HCT116 (cell line): ENCODE measurements at regions not wholly inside any gene's neighbourhood (a gene's known extent, or its start where the extent isn't known, plus 50 kb on each side); places are given as distances from the start of the nearest gene placed in this dataset.
"Not testable (repeated sequence)": the region's sequence is repeated elsewhere in the genome, so short reads cannot be mapped to it uniquely, and the experiment has no call there.

Source experiments
- ATAC-seq: fragments of 200-7000 bp; cut with Tn5 transposase; 2 replicates; pipeline ENCODE4 v1.9.1; 2020; ENCODE audit warnings: mild to moderate bottlenecking, moderate library complexity
- BruUV-seq: library from RNA; stranded (reverse); fragments of 400-500 nt; replicated peaks from 2 replicates; lab custom pipeline; 2021; lab: Mats Ljungman, UMichigan
- CTCF ChIA-PET: fragments of 300-600 bp; sonication (Branson Sonifier 250); formaldehyde crosslinking; loops from one replicate; lab custom pipeline; 2021; ENCODE audit warnings: antibody characterized with exemption; lab: Charles Lee
- POLR2A ChIA-PET: fragments of 300-600, 350-600 bp; sonication (Branson Sonifier 250); formaldehyde crosslinking; loops from one replicate; lab custom pipeline; 2021; ENCODE audit warnings: antibody characterized with exemption; lab: Charles Lee
- RAD21 ChIA-PET, 2 experiments: fragments of 300-600 bp; sonication (Branson Sonifier 250); formaldehyde crosslinking; loops; one replicate each; lab custom pipeline; 2023; ENCODE audit warnings: low total read pairs in 2 of 2; ENCODE audit not compliant: uncharacterized antibody in 2 of 2, unreplicated experiment in 2 of 2, low non-redundant PET in 1 of 2; lab: Charles Lee
- DNase-seq: peaks from one replicate; pipeline ENCODE4 v3.0.0-alpha.2; 2010; ENCODE audit warnings: low read depth, low spot score
- H2AFZ ChIP-seq: fragments of 200-600 bp; shearing (Covaris generic), sonication (generic); 2 replicates; pipeline ENCODE4 v1.6.1; 2017; ENCODE audit warnings: low read depth, mixed run types, mixed read lengths, antibody characterized with exemption, low read length; ENCODE audit not compliant: poor library complexity, severe bottlenecking
- H3K27ac ChIP-seq: 2 replicates; pipeline ENCODE4 v1.5.1; 2012; ENCODE audit warnings: low read depth, low read length
- H3K27me3 ChIP-seq: fragments of 200-600 bp; sonication (generic); 2 replicates; pipeline ENCODE4 v1.6.1; 2016; ENCODE audit warnings: mixed run types, low read length, mixed read lengths; ENCODE audit not compliant: insufficient read depth
- H3K36me3 ChIP-seq, 2 experiments: fragments of 200-500 bp in 1 of 2; fragments of 200-600 bp in 1 of 2; sonication (Bioruptor generic) in 1 of 2; sonication (generic) in 1 of 2; 2 replicates each; pipeline versions ENCODE4 v1.5.1 to v1.6.1; 2014 to 2016; ENCODE audit warnings: low read length in 2 of 2, inconsistent platforms in 1 of 2, mixed read lengths in 1 of 2, mixed run types in 1 of 2; ENCODE audit not compliant: insufficient read depth in 2 of 2, control insufficient read depth in 1 of 2
- H3K4me1 ChIP-seq, 2 experiments: fragments of 200-600 bp in 1 of 2; sonication (generic) in 1 of 2; 2 replicates each; pipeline versions ENCODE4 v1.5.1 to v1.6.1; 2012 to 2017; ENCODE audit warnings: low read length in 2 of 2, inconsistent platforms in 1 of 2, mild to moderate bottlenecking in 1 of 2, mixed read lengths in 1 of 2, mixed run types in 1 of 2, moderate library complexity in 1 of 2; ENCODE audit not compliant: insufficient read depth in 2 of 2, control insufficient read depth in 1 of 2
- H3K4me2 ChIP-seq: fragments of 200-600 bp; sonication (generic); 2 replicates; pipeline ENCODE4 v1.6.1; 2017; ENCODE audit warnings: mixed run types, low read length, mixed read lengths
- H3K4me3 ChIP-seq, 2 experiments: fragments of 200-600 bp in 1 of 2; sonication (generic) in 1 of 2; replicated peaks in 1 of 2; 2 replicates each; pipeline ENCODE4 v1.5.1; 2011 to 2016; ENCODE audit warnings: low read length in 2 of 2, control low read depth in 1 of 2, low read depth in 1 of 2, mild to moderate bottlenecking in 1 of 2, mixed read lengths in 1 of 2, mixed run types in 1 of 2
- H3K79me2 ChIP-seq: fragments of 200-600 bp; sonication (generic); 2 replicates; pipeline ENCODE4 v1.6.1; 2017; ENCODE audit warnings: mild to moderate bottlenecking, mixed run types, low read length, moderate library complexity, mixed read lengths; ENCODE audit not compliant: insufficient read depth
- H3K9ac ChIP-seq: fragments of 200-600 bp; sonication (generic); 2 replicates; pipeline ENCODE4 v1.6.1; 2016; ENCODE audit warnings: low read length, mixed read lengths
- H3K9me2 ChIP-seq: fragments of 200-600 bp; sonication (generic), shearing (Covaris generic); 2 replicates; pipeline ENCODE4 v1.6.1; 2017; ENCODE audit warnings: mixed run types, mild to moderate bottlenecking, moderate library complexity; ENCODE audit not compliant: insufficient read depth
- H3K9me3 ChIP-seq, 2 experiments: fragments of 200-500 bp in 1 of 2; fragments of 200-600 bp in 1 of 2; sonication (Bioruptor generic) in 1 of 2; sonication (generic) in 1 of 2; 2 replicates each; pipeline ENCODE4 v1.6.1; 2014 to 2017; ENCODE audit warnings: low read length in 2 of 2, mixed read lengths in 2 of 2, inconsistent platforms in 1 of 2, low read depth in 1 of 2, mild to moderate bottlenecking in 1 of 2, mixed run types in 1 of 2, moderate library complexity in 1 of 2; ENCODE audit not compliant: control insufficient read depth in 1 of 2, insufficient read depth in 1 of 2
- H4K20me1 ChIP-seq: fragments of 200-600 bp; sonication (generic), shearing (Covaris generic); 2 replicates; pipeline ENCODE4 v1.6.1; 2017; ENCODE audit warnings: mixed run types, mild to moderate bottlenecking, moderate library complexity; ENCODE audit not compliant: insufficient read depth
- intact Hi-C: fragments of 100-400 bp; cut with micrococcal nuclease; formaldehyde crosslinking; loops from 2 replicates; pipeline ENCODE4 v1.10.0; 2022
- TF ChIP-seq, protein P1 (sequence below): IDR thresholded peaks from 2 replicates; pipeline ENCODE4 v1.6.1; 2012; ENCODE audit warnings: low read depth

DNA sequence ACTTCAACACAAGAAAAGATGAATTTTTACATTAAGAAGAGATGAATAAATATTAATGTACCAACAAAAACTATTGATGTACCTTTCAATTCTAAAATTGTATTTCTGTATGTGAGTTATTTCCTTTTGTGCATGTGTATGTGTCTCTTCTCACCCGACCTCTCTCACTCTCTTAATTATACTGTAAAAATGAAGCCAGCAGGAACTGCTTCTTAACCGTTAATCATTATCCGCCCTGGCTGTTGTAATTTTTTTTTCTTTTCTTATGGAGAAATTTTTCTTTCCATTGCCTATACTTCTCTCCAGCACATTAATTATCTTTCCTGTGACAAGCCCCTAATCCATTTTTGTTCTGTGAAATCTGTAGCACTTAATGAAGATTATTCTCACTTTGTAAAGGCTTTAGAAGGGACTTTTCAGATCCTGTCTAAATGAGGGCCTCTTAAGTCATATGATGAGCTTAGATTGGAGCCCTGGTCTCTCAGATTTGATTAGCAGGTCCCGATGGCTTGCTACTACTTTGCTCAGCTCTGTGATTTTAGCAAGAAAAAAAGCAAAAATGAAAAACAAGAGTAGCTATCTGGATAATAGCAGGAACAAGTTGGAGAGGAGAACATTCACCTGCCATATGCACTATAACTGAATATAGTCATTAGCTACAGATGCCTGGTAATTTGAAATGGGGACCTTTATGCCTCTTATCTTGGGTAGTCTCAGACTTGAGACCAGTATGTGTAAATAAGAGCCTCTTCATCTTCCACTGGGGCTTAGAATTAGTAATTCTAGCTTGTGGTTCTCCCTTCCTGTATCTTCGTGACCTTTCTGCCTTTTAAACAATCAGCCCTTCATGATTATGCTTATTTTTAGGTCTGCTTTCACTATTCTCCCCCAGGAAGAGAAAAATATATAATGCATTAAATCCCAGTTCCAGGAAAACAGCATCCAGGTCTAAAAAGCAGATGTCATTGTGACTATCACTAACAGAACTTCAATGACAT lies 80.0 kb upstream of the COL1A2 start:
- Histone ChIP-seq H3K9ac (no peak overlapping the region), H2AFZ (no peak overlapping the region), H3K36me3 (no peaks in the 10 kb centered on the region), H3K4me2 (no peak overlapping the region), H3K27me3 (no peaks in the 10 kb centered on the region), H3K79me2 (no peaks in the 10 kb centered on the region), H3K9me3 (no peaks in the 10 kb centered on the region), H3K27ac (no peak overlapping the region), H3K4me1 (no peaks in the 10 kb centered on the region), H3K9me2 (no peaks in the 10 kb centered on the region), H3K4me3 (no peak overlapping the region), H4K20me1 (no peaks in the 10 kb centered on the region)
- DNase-seq: no peak
- no peak for ATAC-seq
- ChIA-PET CTCF (no interaction called here), POLR2A (no interaction called here), RAD21 (no interaction called here)
- TF ChIP-seq, protein P1, sequence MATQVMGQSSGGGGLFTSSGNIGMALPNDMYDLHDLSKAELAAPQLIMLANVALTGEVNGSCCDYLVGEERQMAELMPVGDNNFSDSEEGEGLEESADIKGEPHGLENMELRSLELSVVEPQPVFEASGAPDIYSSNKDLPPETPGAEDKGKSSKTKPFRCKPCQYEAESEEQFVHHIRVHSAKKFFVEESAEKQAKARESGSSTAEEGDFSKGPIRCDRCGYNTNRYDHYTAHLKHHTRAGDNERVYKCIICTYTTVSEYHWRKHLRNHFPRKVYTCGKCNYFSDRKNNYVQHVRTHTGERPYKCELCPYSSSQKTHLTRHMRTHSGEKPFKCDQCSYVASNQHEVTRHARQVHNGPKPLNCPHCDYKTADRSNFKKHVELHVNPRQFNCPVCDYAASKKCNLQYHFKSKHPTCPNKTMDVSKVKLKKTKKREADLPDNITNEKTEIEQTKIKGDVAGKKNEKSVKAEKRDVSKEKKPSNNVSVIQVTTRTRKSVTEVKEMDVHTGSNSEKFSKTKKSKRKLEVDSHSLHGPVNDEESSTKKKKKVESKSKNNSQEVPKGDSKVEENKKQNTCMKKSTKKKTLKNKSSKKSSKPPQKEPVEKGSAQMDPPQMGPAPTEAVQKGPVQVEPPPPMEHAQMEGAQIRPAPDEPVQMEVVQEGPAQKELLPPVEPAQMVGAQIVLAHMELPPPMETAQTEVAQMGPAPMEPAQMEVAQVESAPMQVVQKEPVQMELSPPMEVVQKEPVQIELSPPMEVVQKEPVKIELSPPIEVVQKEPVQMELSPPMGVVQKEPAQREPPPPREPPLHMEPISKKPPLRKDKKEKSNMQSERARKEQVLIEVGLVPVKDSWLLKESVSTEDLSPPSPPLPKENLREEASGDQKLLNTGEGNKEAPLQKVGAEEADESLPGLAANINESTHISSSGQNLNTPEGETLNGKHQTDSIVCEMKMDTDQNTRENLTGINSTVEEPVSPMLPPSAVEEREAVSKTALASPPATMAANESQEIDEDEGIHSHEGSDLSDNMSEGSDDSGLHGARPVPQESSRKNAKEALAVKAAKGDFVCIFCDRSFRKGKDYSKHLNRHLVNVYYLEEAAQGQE: no peak
- no TSS peak for BruUV-seq
- intact Hi-C loops: no loop called here

DNA sequence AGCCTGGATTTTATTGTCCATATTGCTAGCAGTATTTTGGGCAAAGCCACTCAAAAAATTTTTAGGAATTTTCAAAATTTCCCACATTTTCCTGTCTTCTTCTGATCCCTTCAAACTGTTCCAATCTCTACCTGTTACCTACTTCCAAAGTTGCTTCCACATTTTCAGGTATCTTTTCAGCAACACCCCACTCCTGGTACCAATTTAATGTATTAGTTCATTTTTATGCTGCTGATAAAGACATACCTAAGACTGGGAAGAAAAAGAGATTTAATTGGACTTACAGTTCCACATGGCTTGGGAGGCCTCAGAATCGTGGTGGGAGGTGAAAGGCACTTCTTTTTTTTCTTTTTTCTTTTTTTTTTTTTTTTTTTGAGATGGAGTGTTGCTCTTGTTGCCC lies 73.6 kb upstream of the COL1A2 start:
- H3K9me2 ChIP-seq, H3K4me1 ChIP-seq, H3K4me3 ChIP-seq, RAD21 ChIA-PET, H3K27me3 ChIP-seq, DNase-seq, H2AFZ ChIP-seq, ATAC-seq, H3K36me3 ChIP-seq, CTCF ChIA-PET, H3K27ac ChIP-seq, POLR2A ChIA-PET, H4K20me1 ChIP-seq, BruUV-seq, H3K9ac ChIP-seq, intact Hi-C loops, H3K79me2 ChIP-seq, H3K9me3 ChIP-seq, H3K4me2 ChIP-seq: not testable (repeated sequence)
